HUES48 (cell line): ENCODE measurements at regions not wholly inside any gene's neighbourhood (a gene's known extent, or its start where the extent isn't known, plus 50 kb on each side); places are given as distances from the start of the nearest gene placed in this dataset.

Experiments used
- H3K27ac ChIP-seq: one replicate; pipeline ENCODE4 v1.7.0; 2013; ENCODE audit warnings: low read depth, low read length, inconsistent platforms
- H3K27me3 ChIP-seq: 2 replicates; pipeline ENCODE4 v1.6.1; 2013; ENCODE audit warnings: mild to moderate bottlenecking, low read length; ENCODE audit not compliant: control insufficient read depth, insufficient read depth
- H3K36me3 ChIP-seq: 2 replicates; pipeline ENCODE4 v1.6.1; 2013; ENCODE audit warnings: low read length; ENCODE audit not compliant: control insufficient read depth, insufficient read depth
- H3K4me1 ChIP-seq: 2 replicates; pipeline ENCODE4 v1.6.1; 2013; ENCODE audit warnings: mild to moderate bottlenecking, low read length; ENCODE audit not compliant: control insufficient read depth, insufficient read depth
- H3K4me3 ChIP-seq: 2 replicates; pipeline ENCODE4 v1.5.1; 2013; ENCODE audit warnings: mild to moderate bottlenecking, low read depth, low read length
- H3K9ac ChIP-seq: 2 replicates; pipeline ENCODE4 v1.6.1; 2013; ENCODE audit warnings: mild to moderate bottlenecking, low read depth, low read length, moderate library complexity
- H3K9me3 ChIP-seq: 2 replicates; pipeline ENCODE4 v1.6.1; 2013; ENCODE audit warnings: low read length; ENCODE audit not compliant: control insufficient read depth, insufficient read depth

DNA sequence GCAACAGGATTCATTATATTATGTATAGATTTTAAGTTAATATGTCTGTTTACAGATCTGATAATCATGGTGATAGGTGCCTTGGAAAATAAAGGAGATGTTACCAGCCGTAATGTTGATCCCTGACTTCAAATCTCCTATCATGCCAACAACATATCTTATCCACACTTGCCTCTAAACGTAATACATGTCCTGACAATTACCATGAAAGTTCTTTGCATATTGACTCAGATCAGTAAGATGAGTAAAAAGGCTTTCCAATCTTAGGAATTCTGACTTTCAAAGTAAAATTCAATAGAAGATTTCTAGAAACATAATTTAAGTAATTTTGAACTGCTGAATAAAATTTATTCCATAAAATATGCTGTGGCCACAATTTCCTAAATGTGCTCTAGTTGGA, 513.3 kb downstream of the ANKRD50 start:
- no peaks in the 10 kb centered on the region for H3K36me3 ChIP-seq
- no peak overlapping the region for H3K4me3 ChIP-seq
- no peak overlapping the region for H3K9ac ChIP-seq
- H3K27ac ChIP-seq = no peak overlapping the region
- no peaks in the 10 kb centered on the region for H3K9me3 ChIP-seq
- no peaks in the 10 kb centered on the region for H3K27me3 ChIP-seq
- no peaks in the 10 kb centered on the region for H3K4me1 ChIP-seq

DNA sequence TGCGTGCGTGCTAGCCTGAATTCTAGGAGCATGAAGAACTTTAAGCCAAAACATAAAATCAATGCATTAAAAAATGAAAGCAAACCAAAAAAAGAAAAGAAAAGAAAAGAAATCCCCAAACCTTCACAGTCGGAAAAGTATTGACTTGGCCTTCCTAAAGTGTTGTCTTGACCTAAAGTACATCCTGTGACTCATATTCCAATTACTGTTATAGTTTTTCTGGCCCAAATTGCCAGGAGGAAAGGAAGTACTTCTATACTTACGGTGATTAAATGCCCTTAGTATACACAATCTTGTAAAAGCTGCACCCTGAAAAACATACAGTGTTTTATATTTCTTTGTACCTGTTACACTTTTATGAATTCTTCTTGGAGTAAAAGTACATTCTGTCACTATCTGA, 512.8 kb downstream of the ANKRD50 start:
- no peak overlapping the region for H3K4me3 ChIP-seq
- H3K27ac ChIP-seq = no peak overlapping the region
- H3K9me3 ChIP-seq = no peaks in the 10 kb centered on the region
- H3K9ac ChIP-seq = no peak overlapping the region
- no peaks in the 10 kb centered on the region for H3K36me3 ChIP-seq
- no peaks in the 10 kb centered on the region for H3K4me1 ChIP-seq
- H3K27me3 ChIP-seq = no peaks in the 10 kb centered on the region

DNA sequence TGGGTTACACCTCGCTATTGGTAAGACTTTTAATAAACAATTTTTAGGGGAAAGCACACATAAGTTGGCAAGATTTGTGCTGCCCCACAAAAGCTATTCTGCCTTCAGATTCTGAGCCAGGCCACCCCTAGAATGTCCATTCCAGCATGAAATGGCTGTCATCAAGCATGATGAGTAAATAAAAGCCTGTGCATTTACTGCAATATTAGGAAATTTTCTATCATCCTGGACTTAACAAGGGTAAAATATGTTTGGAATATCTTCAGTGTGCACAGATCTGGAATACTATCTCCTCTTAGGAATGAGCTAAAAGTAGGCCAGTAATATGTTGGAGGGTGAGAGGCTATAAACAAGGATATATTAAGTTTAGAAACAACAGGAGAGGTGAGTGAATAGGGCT, 510.9 kb downstream of the ANKRD50 start:
- Histone ChIP-seq H3K36me3 (no peaks in the 10 kb centered on the region), H3K4me3 (no peak overlapping the region), H3K9ac (no peak overlapping the region), H3K27me3 (no peaks in the 10 kb centered on the region), H3K27ac (no peak overlapping the region), H3K4me1 (no peaks in the 10 kb centered on the region), H3K9me3 (no peaks in the 10 kb centered on the region)

DNA sequence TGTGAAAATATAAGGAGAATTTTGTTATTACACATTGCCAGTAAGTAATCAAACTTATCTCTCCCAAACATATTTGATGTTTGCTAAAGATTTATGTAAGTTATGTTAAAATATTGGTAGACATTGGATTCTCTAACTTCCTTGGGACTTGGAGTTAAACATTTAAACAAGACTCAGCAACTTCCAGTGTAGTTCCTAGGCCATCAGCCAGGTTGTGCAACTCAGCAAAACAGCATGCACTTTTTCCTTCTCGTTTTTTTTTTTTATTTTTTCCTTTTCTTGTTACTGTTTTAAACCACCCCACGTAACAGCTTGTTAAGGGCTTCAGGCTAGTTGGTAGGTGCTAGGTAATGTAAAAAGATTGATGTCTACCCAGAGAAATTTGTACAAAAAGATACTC, 510.4 kb downstream of the ANKRD50 start:
- Histone ChIP-seq H3K9me3 (no peaks in the 10 kb centered on the region), H3K27ac (no peak overlapping the region), H3K27me3 (no peaks in the 10 kb centered on the region), H3K9ac (no peak overlapping the region), H3K4me1 (no peaks in the 10 kb centered on the region), H3K36me3 (no peaks in the 10 kb centered on the region), H3K4me3 (no peak overlapping the region)

DNA sequence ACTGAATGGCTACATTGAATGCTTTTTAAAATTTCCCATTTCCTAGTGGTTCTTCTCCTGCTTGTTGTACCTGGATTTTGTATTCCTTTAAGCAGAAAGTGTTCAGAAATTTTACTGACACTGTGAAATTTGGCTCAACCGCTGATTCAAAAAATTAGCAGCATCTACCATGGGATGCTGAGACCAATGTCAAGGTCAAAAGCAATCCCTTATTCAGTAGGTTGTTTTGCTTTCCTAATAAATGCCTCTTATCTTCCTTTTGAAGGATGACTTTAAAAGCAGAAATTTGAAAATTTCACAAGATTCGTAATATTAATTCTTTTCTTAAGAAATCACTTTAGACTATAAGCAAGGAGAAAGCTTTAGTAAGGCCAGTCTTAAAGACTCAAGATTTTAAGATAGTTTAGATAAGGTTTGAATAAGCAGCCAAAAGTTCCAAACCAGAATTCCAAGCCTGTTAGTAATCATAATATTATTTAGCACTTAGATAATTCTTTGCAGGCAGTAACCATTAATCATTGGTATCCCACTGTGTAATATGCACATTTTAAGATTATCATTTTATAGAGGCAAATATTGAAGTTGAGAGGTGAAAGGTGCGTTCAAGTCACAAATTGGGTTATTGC, 508.8 kb downstream of the ANKRD50 start:
- H3K27ac ChIP-seq = no peak overlapping the region
- H3K9me3 ChIP-seq = no peaks in the 10 kb centered on the region
- H3K4me1 ChIP-seq = 0 out of 2 replicates have a peak, but pooled peaks cover under 1% of the 10 kb centered on the region
- H3K27me3 ChIP-seq = no peaks in the 10 kb centered on the region
- H3K36me3 ChIP-seq = no peaks in the 10 kb centered on the region
- H3K9ac ChIP-seq = no peak overlapping the region
- H3K4me3 ChIP-seq = no peak overlapping the region

DNA sequence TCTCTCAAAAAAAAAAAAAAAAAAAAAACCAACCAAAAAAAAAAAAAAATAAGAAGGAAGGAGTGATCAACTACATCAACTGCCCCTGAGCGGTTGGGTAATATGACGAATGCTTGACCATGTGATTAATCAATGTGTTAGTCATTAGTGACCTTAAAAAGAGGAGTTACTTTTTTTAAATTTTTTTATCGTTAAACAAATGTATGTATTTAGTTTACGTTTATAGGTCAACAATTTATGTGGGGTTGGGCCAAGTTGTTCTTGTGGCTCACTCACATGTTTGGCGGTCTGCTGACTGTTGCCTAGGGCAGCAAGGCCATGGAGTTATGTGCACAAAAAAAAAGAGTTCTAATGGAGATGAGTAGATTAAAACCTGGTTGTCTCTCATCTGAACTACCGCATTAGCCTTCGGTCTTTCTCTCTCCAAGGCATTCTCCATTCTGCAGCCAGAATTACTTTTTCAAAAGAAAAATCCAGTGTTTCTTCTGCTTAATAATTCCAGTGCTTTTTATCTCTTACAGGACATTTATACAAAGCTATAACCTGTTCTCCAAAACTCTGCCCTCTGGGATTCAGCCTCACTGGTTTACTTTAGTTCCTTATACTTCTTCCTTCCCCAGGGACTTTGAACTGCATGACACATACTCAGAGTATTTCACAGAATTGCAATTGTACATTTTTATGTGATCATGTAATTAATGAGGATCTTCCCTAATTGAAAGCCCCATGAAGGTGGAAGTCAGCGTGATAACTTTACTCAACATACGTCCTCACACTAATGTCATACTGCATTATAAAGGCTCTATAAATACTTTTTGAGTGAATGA, 505.5 kb downstream of the ANKRD50 start:
- Histone ChIP-seq H3K9ac (no peak overlapping the region), H3K4me1 (peaks cover 11% of the 10 kb centered on the region; the same call in 1 of the 2 replicates), H3K27me3 (no peaks in the 10 kb centered on the region), H3K9me3 (no peaks in the 10 kb centered on the region), H3K36me3 (no peaks in the 10 kb centered on the region), H3K27ac (no peak overlapping the region), H3K4me3 (no peak overlapping the region)

DNA sequence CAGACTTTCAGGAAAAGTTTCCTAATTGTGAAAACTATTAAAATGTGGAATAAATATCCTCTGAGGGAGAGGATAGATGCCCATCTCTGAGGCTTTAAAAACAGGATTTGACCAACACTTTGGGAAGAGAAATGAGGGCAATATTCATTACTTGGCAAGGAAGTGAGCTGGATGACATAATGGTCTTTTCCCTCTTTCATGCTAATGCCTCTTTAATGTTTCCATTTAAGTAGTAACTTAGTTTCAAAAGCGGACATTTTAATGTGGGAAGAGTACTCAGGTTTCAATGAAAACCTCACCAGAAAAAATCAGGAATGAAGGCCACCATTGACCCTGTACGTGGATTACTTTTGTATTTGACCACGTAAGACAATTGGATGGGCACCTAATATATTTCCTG, 503.3 kb downstream of the ANKRD50 start:
- Histone ChIP-seq H3K9me3 (no peaks in the 10 kb centered on the region), H3K9ac (no peak overlapping the region), H3K27ac (no peak overlapping the region), H3K4me1 (peaks cover 11% of the 10 kb centered on the region; the same call in 1 of the 2 replicates), H3K27me3 (no peaks in the 10 kb centered on the region), H3K4me3 (no peak overlapping the region), H3K36me3 (no peaks in the 10 kb centered on the region)

DNA sequence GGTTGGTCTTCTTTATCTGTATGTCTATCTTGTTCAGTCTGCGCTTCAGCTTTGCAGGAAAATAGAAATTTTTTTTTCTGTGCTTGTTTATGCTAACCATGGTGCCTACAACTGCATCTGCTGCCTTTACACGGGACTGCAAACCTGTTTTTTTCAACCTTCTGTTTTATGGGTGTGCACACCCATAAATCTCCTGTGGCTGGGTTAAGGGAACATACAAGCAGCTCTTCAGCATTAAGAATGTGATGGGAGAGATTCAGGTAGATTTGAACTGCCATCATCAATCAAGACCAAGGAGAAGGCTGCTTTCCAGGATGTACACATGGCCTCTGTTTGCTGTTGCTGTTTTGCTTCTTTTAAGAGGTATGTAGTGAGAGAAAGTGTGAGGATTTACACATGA, 502.9 kb downstream of the ANKRD50 start:
- Histone ChIP-seq H3K9ac (no peak overlapping the region), H3K4me1 (peaks cover 11% of the 10 kb centered on the region; the same call in 1 of the 2 replicates), H3K4me3 (no peak overlapping the region), H3K36me3 (no peaks in the 10 kb centered on the region), H3K27ac (no peak overlapping the region), H3K9me3 (no peaks in the 10 kb centered on the region), H3K27me3 (no peaks in the 10 kb centered on the region)

DNA sequence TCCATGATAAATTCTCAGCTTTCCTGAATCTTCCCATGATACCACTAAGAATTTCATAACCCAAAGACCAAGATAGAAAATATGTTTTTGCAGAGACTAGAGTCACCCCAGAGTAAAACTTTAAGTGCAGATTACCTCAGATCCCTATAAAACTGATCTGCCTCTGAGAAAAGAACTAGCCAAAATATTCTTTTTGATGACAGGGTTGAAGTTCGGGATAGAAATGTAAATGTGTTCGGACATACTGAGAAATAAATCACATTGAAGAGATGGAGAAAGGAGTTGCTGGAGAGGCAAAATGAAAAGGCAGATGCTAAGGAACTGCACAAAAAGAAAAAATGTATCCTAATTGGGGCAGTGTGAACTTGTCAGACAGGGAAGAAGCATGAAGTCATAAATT, 501.8 kb downstream of the ANKRD50 start:
- Histone ChIP-seq H3K27ac (no peak overlapping the region), H3K9ac (no peak overlapping the region), H3K4me1 (peaks cover 11% of the 10 kb centered on the region; the same call in 1 of the 2 replicates), H3K4me3 (no peak overlapping the region), H3K27me3 (no peaks in the 10 kb centered on the region), H3K36me3 (no peaks in the 10 kb centered on the region), H3K9me3 (no peaks in the 10 kb centered on the region)

DNA sequence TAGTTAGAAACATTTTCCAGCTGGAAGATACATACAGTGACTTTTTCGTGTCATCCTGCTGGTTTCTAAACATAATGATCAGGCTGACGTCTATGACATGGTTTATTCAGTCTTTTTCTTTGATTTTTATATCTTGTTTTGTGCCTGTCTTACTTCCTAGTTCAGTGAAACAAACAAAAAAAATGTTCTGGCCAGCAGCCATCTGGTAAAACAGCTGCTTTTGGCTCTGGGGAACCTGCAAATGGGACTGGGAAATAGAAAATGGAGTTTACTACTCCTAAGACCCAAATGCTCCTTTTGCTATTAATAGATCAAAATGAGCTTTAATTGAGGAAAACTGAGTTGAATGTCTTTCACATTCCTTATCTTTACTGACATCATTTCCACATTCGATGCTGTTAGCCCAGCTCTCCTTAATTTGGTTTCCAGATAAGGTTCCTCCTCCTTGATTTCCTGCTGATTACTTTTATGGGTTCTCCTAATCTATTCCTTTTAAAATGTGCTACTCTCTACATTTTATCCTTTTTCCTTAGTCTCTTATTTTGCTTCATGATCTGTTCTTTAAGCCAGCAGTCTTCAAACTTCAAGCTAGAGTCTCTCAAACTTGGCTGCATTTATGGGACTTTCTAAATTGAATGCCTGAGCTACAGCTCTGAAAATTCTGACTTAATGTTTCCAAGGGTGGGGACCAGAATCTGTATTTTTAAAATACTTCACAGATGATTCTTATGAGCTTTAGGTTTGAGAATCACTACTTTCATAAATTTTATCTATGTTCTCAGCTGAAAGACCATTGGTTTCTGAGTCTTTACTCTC, 499.5 kb downstream of the ANKRD50 start:
- Histone ChIP-seq H3K36me3 (no peaks in the 10 kb centered on the region), H3K9ac (no peak overlapping the region), H3K4me1 (peaks cover 11% of the 10 kb centered on the region; the same call in 1 of the 2 replicates), H3K9me3 (no peaks in the 10 kb centered on the region), H3K27ac (no peak overlapping the region), H3K4me3 (no peak overlapping the region), H3K27me3 (no peaks in the 10 kb centered on the region)

DNA sequence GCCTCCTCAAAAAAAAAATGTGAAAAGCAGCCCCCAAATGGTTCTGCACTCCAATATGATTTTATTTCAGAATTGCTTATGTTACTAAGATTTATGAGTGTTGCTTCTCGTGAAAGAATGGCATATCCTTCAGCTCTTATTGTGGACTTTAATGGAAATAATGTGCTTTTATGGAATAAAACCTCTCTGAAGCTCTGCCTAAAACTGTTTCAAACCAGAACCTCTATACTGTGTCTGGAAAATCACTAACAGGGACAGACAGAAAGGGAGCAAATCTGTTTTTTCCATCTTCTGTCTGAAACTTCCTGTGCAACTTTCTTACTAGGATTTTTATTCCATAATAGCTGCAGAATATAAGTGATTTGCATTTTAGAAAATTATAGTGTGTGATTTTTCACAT, 493.1 kb downstream of the ANKRD50 start:
- H3K9me3 ChIP-seq = no peaks in the 10 kb centered on the region
- H3K27ac ChIP-seq = no peak overlapping the region
- no peaks in the 10 kb centered on the region for H3K36me3 ChIP-seq

More for the DNA sequence above, 493.1 kb downstream of the ANKRD50 start:
- Histone ChIP-seq H3K4me1 (no peaks in the 10 kb centered on the region), H3K9ac (no peak overlapping the region), H3K4me3 (no peak overlapping the region), H3K27me3 (no peaks in the 10 kb centered on the region)
